Neural progenitor cell (in vitro differentiated cells): ENCODE measurements at regions not wholly inside any gene's neighbourhood (a gene's known extent, or its start where the extent isn't known, plus 50 kb on each side); places are given as distances from the start of the nearest gene placed in this dataset.

Experiments
- DNase-seq: peaks from one replicate; pipeline ENCODE4 v3.0.0-alpha.2; 2016; ENCODE audit warnings: low spot score
- H2AFZ ChIP-seq: fragments of 200-600 bp; sonication (generic); replicated peaks from 2 replicates; pipeline ENCODE4 v1.6.1; 2016; ENCODE audit warnings: antibody characterized with exemption
- H3F3A ChIP-seq: fragments of 200-600 bp; sonication (generic); 2 replicates; pipeline ENCODE4 v1.6.1; 2016; ENCODE audit warnings: antibody characterized with exemption, low read depth
- H3K27ac ChIP-seq: fragments of 200-600 bp; sonication (generic); 2 replicates; pipeline ENCODE4 v1.5.1; 2016; ENCODE audit warnings: mild to moderate bottlenecking
- H3K27me3 ChIP-seq: fragments of 200-600 bp; sonication (generic); 2 replicates; pipeline ENCODE4 v1.6.1; 2016; ENCODE audit warnings: mild to moderate bottlenecking, moderate library complexity
- H3K36me3 ChIP-seq: fragments of 200-600 bp; sonication (generic); 2 replicates; pipeline ENCODE4 v1.5.1; 2016
- H3K4me1 ChIP-seq: fragments of 200-600 bp; sonication (generic); 2 replicates; pipeline ENCODE4 v1.6.1; 2016; ENCODE audit warnings: mixed run types
- H3K4me2 ChIP-seq: fragments of 200-600 bp; sonication (generic); 2 replicates; pipeline ENCODE4 v1.6.1; 2016
- H3K4me3 ChIP-seq: fragments of 200-600 bp; sonication (generic); 2 replicates; pipeline ENCODE4 v1.5.1; 2016
- H3K79me2 ChIP-seq: fragments of 200-600 bp; sonication (generic); 2 replicates; pipeline ENCODE4 v1.6.1; 2016; ENCODE audit warnings: low read depth
- H3K9ac ChIP-seq: fragments of 200-600 bp; sonication (generic); 2 replicates; pipeline ENCODE4 v1.6.1; 2016
- H3K9me3 ChIP-seq: fragments of 200-600 bp; sonication (generic); 2 replicates; pipeline ENCODE4 v1.5.1; 2016; ENCODE audit warnings: low read depth
- H4K20me1 ChIP-seq: fragments of 200-600 bp; sonication (generic); 2 replicates; pipeline ENCODE4 v1.6.1; 2016; ENCODE audit warnings: low read depth
- H3K27ac Mint-ChIP-seq: 3 replicates; pipeline ENCODE4 v1.8.0; 2021; ENCODE audit warnings: mixed read lengths
- H3K27me3 Mint-ChIP-seq: 2 replicates; pipeline ENCODE4 v1.8.0; 2022; ENCODE audit warnings: low read depth, mild to moderate bottlenecking, inconsistent platforms, moderate library complexity, mixed read lengths; ENCODE audit not compliant: insufficient read depth
- H3K36me3 Mint-ChIP-seq: 3 replicates; pipeline ENCODE4 v1.8.0; 2021; ENCODE audit warnings: mixed read lengths
- H3K4me1 Mint-ChIP-seq: 3 replicates; pipeline ENCODE4 v1.8.0; 2021; ENCODE audit warnings: mixed read lengths
- H3K4me3 Mint-ChIP-seq: 3 replicates; pipeline ENCODE4 v1.8.0; 2021; ENCODE audit warnings: mild to moderate bottlenecking, moderate library complexity, mixed read lengths
- H3K9me3 Mint-ChIP-seq: 3 replicates; pipeline ENCODE4 v1.8.0; 2020; ENCODE audit warnings: mixed read lengths
- EZH2 ChIP-seq: fragments of 200-600 bp; sonication (generic); IDR thresholded peaks from 2 replicates; pipeline ENCODE4 v1.6.1; 2017; ENCODE audit warnings: antibody characterized with exemption, mild to moderate bottlenecking, moderate library complexity
- EZH2phosphoT487 ChIP-seq: fragments of 200-600 bp; sonication (generic); IDR thresholded peaks from 2 replicates; pipeline ENCODE4 v1.6.1; 2017; ENCODE audit warnings: antibody characterized with exemption
- TF ChIP-seq, protein P1 (sequence below): fragments of 200-600 bp; sonication (generic); IDR thresholded peaks from 2 replicates; pipeline ENCODE4 v1.5.1; 2017; ENCODE audit warnings: antibody characterized with exemption, mild to moderate bottlenecking

GRCh38 chr5:156181656-156182055 is 145.3 kb upstream of the SGCD start:
- Mint-ChIP-seq H3K4me1 (peaks cover 4% of the 10 kb centered on the region), H3K4me3 (no peak overlapping the region), H3K36me3 (no peaks in the 10 kb centered on the region), H3K27ac (no peak overlapping the region), H3K27me3 (no peaks in the 10 kb centered on the region), H3K9me3 (peaks cover 5% of the 10 kb centered on the region)
- TF ChIP-seq EZH2phosphoT487 = no peak
- TF ChIP-seq EZH2 = no peak
- TF ChIP-seq, protein P1, sequence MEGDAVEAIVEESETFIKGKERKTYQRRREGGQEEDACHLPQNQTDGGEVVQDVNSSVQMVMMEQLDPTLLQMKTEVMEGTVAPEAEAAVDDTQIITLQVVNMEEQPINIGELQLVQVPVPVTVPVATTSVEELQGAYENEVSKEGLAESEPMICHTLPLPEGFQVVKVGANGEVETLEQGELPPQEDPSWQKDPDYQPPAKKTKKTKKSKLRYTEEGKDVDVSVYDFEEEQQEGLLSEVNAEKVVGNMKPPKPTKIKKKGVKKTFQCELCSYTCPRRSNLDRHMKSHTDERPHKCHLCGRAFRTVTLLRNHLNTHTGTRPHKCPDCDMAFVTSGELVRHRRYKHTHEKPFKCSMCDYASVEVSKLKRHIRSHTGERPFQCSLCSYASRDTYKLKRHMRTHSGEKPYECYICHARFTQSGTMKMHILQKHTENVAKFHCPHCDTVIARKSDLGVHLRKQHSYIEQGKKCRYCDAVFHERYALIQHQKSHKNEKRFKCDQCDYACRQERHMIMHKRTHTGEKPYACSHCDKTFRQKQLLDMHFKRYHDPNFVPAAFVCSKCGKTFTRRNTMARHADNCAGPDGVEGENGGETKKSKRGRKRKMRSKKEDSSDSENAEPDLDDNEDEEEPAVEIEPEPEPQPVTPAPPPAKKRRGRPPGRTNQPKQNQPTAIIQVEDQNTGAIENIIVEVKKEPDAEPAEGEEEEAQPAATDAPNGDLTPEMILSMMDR = no peak
- no peak for DNase-seq
- Histone ChIP-seq H3K9ac (no peak overlapping the region), H3K36me3 (no peaks in the 10 kb centered on the region), H3K4me2 (no peak overlapping the region), H3K27me3 (no peaks in the 10 kb centered on the region), H3F3A (peaks cover 3% of the 10 kb centered on the region), H3K27ac (no peak overlapping the region), H3K4me3 (no peak overlapping the region), H3K79me2 (no peaks in the 10 kb centered on the region), H2AFZ (no peak overlapping the region), H3K4me1 (peaks cover 9% of the 10 kb centered on the region), H3K9me3 (no peaks in the 10 kb centered on the region), H4K20me1 (no peaks in the 10 kb centered on the region)

GRCh38 chr5:156182174-156182967 is 144.6 kb upstream of the SGCD start:
- Histone ChIP-seq H3K36me3 (no peaks in the 10 kb centered on the region), H3K27ac (no peak overlapping the region), H3K27me3 (no peaks in the 10 kb centered on the region), H3K4me3 (no peak overlapping the region), H3K79me2 (no peaks in the 10 kb centered on the region), H3K4me1 (peaks cover 9% of the 10 kb centered on the region), H3K9ac (no peak overlapping the region), H2AFZ (no peak overlapping the region), H3K9me3 (no peaks in the 10 kb centered on the region), H3K4me2 (no peak overlapping the region), H3F3A (peaks cover 3% of the 10 kb centered on the region), H4K20me1 (no peaks in the 10 kb centered on the region)
- no peak for DNase-seq
- Mint-ChIP-seq H3K4me3 (no peak overlapping the region), H3K36me3 (no peaks in the 10 kb centered on the region), H3K9me3 (peaks cover 5% of the 10 kb centered on the region), H3K27ac (no peak overlapping the region), H3K27me3 (no peaks in the 10 kb centered on the region), H3K4me1 (peaks cover 4% of the 10 kb centered on the region)
- TF ChIP-seq EZH2 (no peak), EZH2phosphoT487 (no peak)
- TF ChIP-seq, protein P1 = no peak

GRCh38 chr5:156186760-156187159 is 140.2 kb upstream of the SGCD start:
- Mint-ChIP-seq H3K36me3 (no peaks in the 10 kb centered on the region), H3K4me1 (no peaks in the 10 kb centered on the region), H3K27me3 (peaks cover 2% of the 10 kb centered on the region), H3K4me3 (no peak overlapping the region), H3K9me3 (no peaks in the 10 kb centered on the region), H3K27ac (no peak overlapping the region)
- TF ChIP-seq, protein P1 = no peak
- TF ChIP-seq EZH2 (no peak), EZH2phosphoT487 (no peak)
- Histone ChIP-seq H3K79me2 (no peaks in the 10 kb centered on the region), H3K4me3 (no peak overlapping the region), H2AFZ (no peak overlapping the region), H3K4me2 (no peak overlapping the region), H3K36me3 (no peaks in the 10 kb centered on the region), H3K9ac (no peak overlapping the region), H3K4me1 (peaks cover 7% of the 10 kb centered on the region), H3K27ac (no peak overlapping the region), H3K9me3 (no peaks in the 10 kb centered on the region), H3F3A (no peaks in the 10 kb centered on the region), H4K20me1 (no peaks in the 10 kb centered on the region), H3K27me3 (no peaks in the 10 kb centered on the region)
- DNase-seq = no peak
